IMR-90 (cell line): ENCODE measurements at regions not wholly inside any gene's neighbourhood (a gene's known extent, or its start where the extent isn't known, plus 50 kb on each side); places are given as distances from the start of the nearest gene placed in this dataset.

Experiments
- ATAC-seq: fragments of 200-7000 bp; cut with Tn5 transposase; 2 replicates; pipeline ENCODE4 v1.9.1; 2020; ENCODE audit warnings: low read depth, mild to moderate bottlenecking, moderate library complexity
- BruUV-seq: library from RNA; stranded (reverse); fragments of 400-500 nt; replicated peaks from 2 replicates; lab custom pipeline; 2021; lab: Mats Ljungman, UMichigan
- CTCF ChIA-PET: fragments of 300-600 bp; formaldehyde crosslinking; extraction: SDS; loops from one replicate; lab custom pipeline; 2021; ENCODE audit warnings: antibody characterized with exemption; lab: Yijun Ruan, JAX
- POLR2A ChIA-PET: fragments of 300-600 bp; sonication (Branson Sonifier 250); formaldehyde crosslinking; loops from one replicate; lab custom pipeline; 2022; ENCODE audit warnings: antibody characterized with exemption; ENCODE audit not compliant: unreplicated experiment; lab: Charles Lee
- DNase-seq: peaks from one replicate; pipeline ENCODE4 v3.0.0; 2013
- H2AFZ ChIP-seq: replicated peaks from 2 replicates; pipeline ENCODE3; 2013; ENCODE audit warnings: low read length, mild to moderate bottlenecking; ENCODE audit not compliant: poor library complexity
- H2AK5ac ChIP-seq: 2 replicates; pipeline ENCODE4 v1.6.1; 2013; ENCODE audit warnings: low read depth, low read length, inconsistent platforms
- H2AK9ac ChIP-seq: replicated peaks from 2 replicates; pipeline ENCODE3; 2013; ENCODE audit warnings: mild to moderate bottlenecking, low read depth, low read length, moderate library complexity; ENCODE audit not compliant: poor library complexity
- H2BK120ac ChIP-seq: 2 replicates; pipeline ENCODE4 v1.6.1; 2013; ENCODE audit warnings: low read depth, low read length, inconsistent platforms
- H2BK15ac ChIP-seq: 3 replicates; pipeline ENCODE4 v1.6.1; 2013; ENCODE audit warnings: low read depth, low read length, inconsistent platforms
- H2BK20ac ChIP-seq: 2 replicates; pipeline ENCODE4 v1.6.1; 2013; ENCODE audit warnings: low read depth, mild to moderate bottlenecking, inconsistent platforms, low read length, moderate library complexity
- H2BK5ac ChIP-seq: 2 replicates; pipeline ENCODE4 v1.6.1; 2013; ENCODE audit warnings: mild to moderate bottlenecking, low read depth, low read length, inconsistent platforms; ENCODE audit not compliant: poor library complexity, severe bottlenecking
- H3K14ac ChIP-seq: replicated peaks from 2 replicates; pipeline ENCODE4 v1.6.1; 2013; ENCODE audit warnings: low read depth, low read length, inconsistent platforms
- H3K18ac ChIP-seq: 2 replicates; pipeline ENCODE4 v1.6.1; 2013; ENCODE audit warnings: low read depth, low read length, control low read depth
- H3K23ac ChIP-seq: 2 replicates; pipeline ENCODE4 v1.6.1; 2013; ENCODE audit warnings: low read depth, low read length, inconsistent platforms
- H3K27ac ChIP-seq: 2 replicates; pipeline ENCODE4 v1.5.1; 2013; ENCODE audit warnings: mild to moderate bottlenecking, control low read depth, low read length; ENCODE audit not compliant: insufficient read depth
- H3K27me3 ChIP-seq: 2 replicates; pipeline ENCODE4 v1.6.1; 2013; ENCODE audit warnings: low read length; ENCODE audit not compliant: control insufficient read depth, insufficient read depth
- H3K36me3 ChIP-seq: 2 replicates; pipeline ENCODE4 v1.6.1; 2013; ENCODE audit warnings: low read length, mixed read lengths; ENCODE audit not compliant: control insufficient read depth, insufficient read depth
- H3K4ac ChIP-seq: 2 replicates; pipeline ENCODE4 v1.6.1; 2013; ENCODE audit warnings: low read depth, low read length, inconsistent platforms
- H3K4me1 ChIP-seq: 2 replicates; pipeline ENCODE4 v1.6.1; 2013; ENCODE audit warnings: low read length, mixed read lengths; ENCODE audit not compliant: control insufficient read depth, insufficient read depth
- H3K4me2 ChIP-seq: 2 replicates; pipeline ENCODE4 v1.6.1; 2013; ENCODE audit warnings: low read depth, mild to moderate bottlenecking, control low read depth, low read length, moderate library complexity
- H3K4me3 ChIP-seq: 2 replicates; pipeline ENCODE4 v1.5.1; 2013; ENCODE audit warnings: low read depth, mild to moderate bottlenecking, control low read depth, low read length, moderate library complexity; ENCODE audit not compliant: insufficient read depth
- H3K56ac ChIP-seq: 2 replicates; pipeline ENCODE4 v1.6.1; 2013; ENCODE audit warnings: low read length, inconsistent platforms; ENCODE audit not compliant: insufficient read depth; ENCODE audit errors: extremely low read depth
- H3K79me1 ChIP-seq, 2 experiments: 2 replicates each; pipeline ENCODE4 v1.6.1; 2013; ENCODE audit warnings: low read length in 2 of 2, inconsistent platforms in 1 of 2, low read depth in 1 of 2
- H3K9ac ChIP-seq: 2 replicates; pipeline ENCODE4 v1.6.1; 2013; ENCODE audit warnings: low read depth, low read length, control low read depth
- H3K9me1 ChIP-seq: 2 replicates; pipeline ENCODE4 v1.6.1; 2013; ENCODE audit warnings: low read length, inconsistent platforms; ENCODE audit not compliant: insufficient read depth
- H3K9me3 ChIP-seq: 2 replicates; pipeline ENCODE4 v1.6.1; 2013; ENCODE audit warnings: low read length; ENCODE audit not compliant: control insufficient read depth, insufficient read depth
- H4K20me1 ChIP-seq: 2 replicates; pipeline ENCODE4 v1.6.1; 2013; ENCODE audit warnings: low read length, inconsistent platforms; ENCODE audit not compliant: insufficient read depth
- H4K5ac ChIP-seq: 2 replicates; pipeline ENCODE4 v1.6.1; 2013; ENCODE audit warnings: mild to moderate bottlenecking, low read depth, low read length, control low read depth
- H4K8ac ChIP-seq, 2 experiments: 2 replicates each; pipeline ENCODE4 v1.6.1; 2013; ENCODE audit warnings: low read depth in 2 of 2, low read length in 2 of 2, control low read depth in 1 of 2, inconsistent platforms in 1 of 2
- H4K91ac ChIP-seq: 2 replicates; pipeline ENCODE4 v1.6.1; 2013; ENCODE audit warnings: low read depth, low read length, inconsistent platforms; ENCODE audit not compliant: insufficient read depth
- CEBPB ChIP-seq: IDR thresholded peaks from 2 replicates; pipeline ENCODE4 v1.6.1; 2012; ENCODE audit warnings: low read depth, low read length, improper control_type of control experiment
- RCOR1 ChIP-seq: IDR thresholded peaks from 2 replicates; pipeline ENCODE4 v1.6.1; 2012; ENCODE audit warnings: mild to moderate bottlenecking, low read length, improper control_type of control experiment; ENCODE audit not compliant: insufficient replicate concordance
- RFX5 ChIP-seq: IDR thresholded peaks from 2 replicates; pipeline ENCODE4 v1.8.0; 2012; ENCODE audit warnings: low read depth, mild to moderate bottlenecking, low read length, moderate library complexity
- SMC3 ChIP-seq: fragments of 150-350 bp; IDR thresholded peaks from 2 replicates; pipeline ENCODE4 v1.6.1; 2016; ENCODE audit warnings: low read depth, mild to moderate bottlenecking, antibody characterized with exemption, low read length, moderate library complexity
- WGBS, 2 experiments: methylation state at CpG; one replicate each; pipeline versions ENCODE4 v1.1.5 to v1.1.7; 2013; ENCODE audit warnings: missing lambda C conversion rate in 2 of 2; ENCODE audit not compliant: insufficient read length in 1 of 2; ENCODE audit errors: extremely low coverage in 2 of 2; 5-methylcytosine and 5-hydroxymethylcytosine counted together
- dilution Hi-C: fragments of 300-500 bp; cut with HindIII; formaldehyde crosslinking; loops from one replicate; pipeline ENCODE4 v1.14.3; 2018; ENCODE audit warnings: low sequenced_read_pairs; ENCODE audit not compliant: unreplicated experiment
- in situ Hi-C: fragments of 300-500 bp; cut with MboI; formaldehyde crosslinking; loops from 3 replicates; pipeline ENCODE4 v1.14.3; 2019; ENCODE audit warnings: low sequenced_read_pairs, inconsistent platforms, mixed read lengths
- intact Hi-C: fragments of 100-400 bp; cut with micrococcal nuclease; formaldehyde crosslinking; loops from 2 replicates; pipeline ENCODE4 v1.10.0; 2022
- TF ChIP-seq, protein P1 (sequence below): fragments of 150-350 bp; IDR thresholded peaks from 2 replicates; pipeline ENCODE4 v1.6.1; 2016; ENCODE audit warnings: low read depth, mild to moderate bottlenecking, low read length, moderate library complexity, borderline replicate concordance

- TF ChIP-seq, protein P1, sequence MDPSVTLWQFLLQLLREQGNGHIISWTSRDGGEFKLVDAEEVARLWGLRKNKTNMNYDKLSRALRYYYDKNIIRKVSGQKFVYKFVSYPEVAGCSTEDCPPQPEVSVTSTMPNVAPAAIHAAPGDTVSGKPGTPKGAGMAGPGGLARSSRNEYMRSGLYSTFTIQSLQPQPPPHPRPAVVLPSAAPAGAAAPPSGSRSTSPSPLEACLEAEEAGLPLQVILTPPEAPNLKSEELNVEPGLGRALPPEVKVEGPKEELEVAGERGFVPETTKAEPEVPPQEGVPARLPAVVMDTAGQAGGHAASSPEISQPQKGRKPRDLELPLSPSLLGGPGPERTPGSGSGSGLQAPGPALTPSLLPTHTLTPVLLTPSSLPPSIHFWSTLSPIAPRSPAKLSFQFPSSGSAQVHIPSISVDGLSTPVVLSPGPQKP = no peak
- TF ChIP-seq RFX5 (no peak), RCOR1 (no peak), CEBPB (peak; percentile 71), SMC3 (no peak)
- Histone ChIP-seq H3K79me1 (no peaks in the 10 kb centered on the region), H3K56ac (no peak overlapping the region), H3K4me2 (no peak overlapping the region), H3K36me3 (no peaks in the 10 kb centered on the region), H3K9me3 (no peaks in the 10 kb centered on the region), H3K9ac (no peak overlapping the region), H4K5ac (no peak overlapping the region), H2BK120ac (no peak overlapping the region), H4K20me1 (no peaks in the 10 kb centered on the region), H4K91ac (no peak overlapping the region), H3K14ac (no peak overlapping the region), H3K18ac (no peak overlapping the region), H3K27me3 (peaks cover 2% of the 10 kb centered on the region), H2AK9ac (no peak overlapping the region), H2BK15ac (no peak overlapping the region), H3K4ac (no peak overlapping the region), H3K9me1 (no peaks in the 10 kb centered on the region), H3K4me1 (peaks cover 9% of the 10 kb centered on the region), H2BK5ac (no peak overlapping the region), H3K4me3 (no peak overlapping the region), H4K8ac (no peak overlapping the region), H2AFZ (no peak overlapping the region), H3K27ac (no peak overlapping the region), H2AK5ac (no peak overlapping the region), H3K23ac (no peak overlapping the region), H2BK20ac (no peak overlapping the region)
- WGBS, 2 experiments = no CpG with 5 or more reads among the region's 1 CpG
- CTCF ChIA-PET = no interaction called here
- ATAC-seq (peak; percentile 37), DNase-seq (peak; percentile 42)
- POLR2A ChIA-PET = no interaction called here
- in situ Hi-C loops = no loop called here
- intact Hi-C loops = no loop called here
- dilution Hi-C loops = no loop called here
- BruUV-seq = no TSS peak
Observed at GRCh38 chr21:17441370-17441769, 71.5 kb upstream of the CXADR start.
